HG03025 (cell line): ENCODE measurements at regions not wholly inside any gene's neighbourhood (a gene's known extent, or its start where the extent isn't known, plus 50 kb on each side); places are given as distances from the start of the nearest gene placed in this dataset.
"Not testable (repeated sequence)": the region's sequence is repeated elsewhere in the genome, so short reads cannot be mapped to it uniquely, and the experiment has no call there.

ENCODE experiments used
- ATAC-seq: cut with Tn5 transposase; IDR thresholded peaks from one replicate; pipeline ENCODE4 v1.9.1; 2021; ENCODE audit warnings: mild to moderate bottlenecking, moderate library complexity; ENCODE audit not compliant: unreplicated experiment, low FRiP score

DNA sequence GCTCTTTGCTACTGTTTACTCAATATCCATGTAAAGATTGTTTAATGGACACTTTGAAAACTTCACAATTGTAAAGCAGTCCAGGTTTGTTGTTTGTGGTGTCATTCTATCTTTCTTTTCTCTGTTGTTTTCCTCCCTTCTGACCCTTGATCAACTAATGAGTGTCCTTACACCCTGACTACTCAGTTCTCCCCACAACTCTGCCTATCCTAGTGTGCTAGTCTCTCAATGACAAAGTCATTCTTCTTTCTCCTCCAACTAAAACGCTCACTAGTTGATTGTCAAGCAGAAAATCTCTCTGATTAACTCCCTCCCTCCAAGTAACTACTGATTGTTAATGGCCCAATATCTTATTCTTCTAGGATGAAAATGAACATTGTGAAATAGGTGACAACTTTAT, 148.5 kb upstream of the FBXO33 start:
- no peak for ATAC-seq

DNA sequence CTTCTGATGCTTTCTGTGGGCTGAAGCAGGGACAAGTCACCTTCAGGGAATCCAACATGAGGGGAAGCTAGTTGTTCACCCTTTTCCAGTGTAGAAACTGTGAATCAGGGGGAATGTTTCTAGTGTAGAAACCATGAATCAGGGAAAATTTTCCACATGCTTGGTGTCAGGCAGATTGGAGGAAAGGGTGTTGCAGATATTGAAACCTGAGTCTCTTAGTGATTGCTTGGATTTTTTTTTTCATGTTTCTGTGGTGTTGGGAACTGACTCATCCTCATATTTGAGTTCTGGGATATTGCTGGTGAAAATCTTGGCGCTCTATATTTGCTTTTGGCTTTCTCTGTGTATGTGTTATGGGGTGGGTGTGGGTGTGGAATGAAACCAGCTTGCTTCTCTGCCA, 144.5 kb upstream of the FBXO33 start:
- no peak for ATAC-seq

DNA sequence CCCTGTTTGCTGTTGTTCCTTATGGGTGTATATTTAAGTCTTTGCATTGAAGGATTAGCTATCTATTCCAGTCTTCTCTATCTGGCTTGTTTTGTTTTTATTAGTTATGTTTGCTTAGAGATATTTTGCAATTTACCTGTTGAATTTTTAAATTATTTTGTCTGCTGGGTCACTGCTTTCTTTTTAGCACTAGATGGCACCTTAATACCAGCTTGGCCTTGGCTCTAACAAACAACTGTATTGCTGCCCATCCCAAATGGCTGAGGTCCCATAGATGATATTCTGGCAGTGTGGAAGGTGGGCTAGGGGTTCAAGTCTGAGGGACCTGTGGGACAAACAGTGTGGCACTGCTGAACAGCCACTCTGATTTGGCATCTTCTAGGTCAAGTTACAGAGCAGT, 144.0 kb upstream of the FBXO33 start:
- no peak for ATAC-seq

GRCh38 chr14:39568809-39569538, 136.7 kb upstream of the FBXO33 start:
- no peak for ATAC-seq

- no peak for ATAC-seq
Measured at GRCh38 chr14:39566795-39567194, 134.6 kb upstream of the FBXO33 start.

DNA sequence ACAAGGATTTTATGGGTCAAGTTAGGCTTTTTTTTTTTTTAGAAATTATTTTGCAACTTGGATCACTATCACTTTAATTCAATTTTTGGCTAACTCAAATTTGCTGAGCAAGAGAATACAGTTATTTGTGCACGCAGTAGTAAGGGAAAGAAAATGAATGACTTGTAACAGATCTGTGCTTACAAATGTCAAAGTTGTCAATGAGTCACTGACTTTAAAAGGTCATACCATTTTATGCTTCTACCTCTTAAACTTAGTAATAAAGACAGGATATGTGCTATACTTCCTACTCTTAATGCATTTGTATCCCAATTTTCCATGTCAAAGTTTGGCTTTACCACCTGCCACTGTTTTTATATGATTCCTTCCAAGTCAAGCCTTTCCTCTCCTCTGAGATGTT, 131.1 kb upstream of the FBXO33 start:
- no peak for ATAC-seq

DNA sequence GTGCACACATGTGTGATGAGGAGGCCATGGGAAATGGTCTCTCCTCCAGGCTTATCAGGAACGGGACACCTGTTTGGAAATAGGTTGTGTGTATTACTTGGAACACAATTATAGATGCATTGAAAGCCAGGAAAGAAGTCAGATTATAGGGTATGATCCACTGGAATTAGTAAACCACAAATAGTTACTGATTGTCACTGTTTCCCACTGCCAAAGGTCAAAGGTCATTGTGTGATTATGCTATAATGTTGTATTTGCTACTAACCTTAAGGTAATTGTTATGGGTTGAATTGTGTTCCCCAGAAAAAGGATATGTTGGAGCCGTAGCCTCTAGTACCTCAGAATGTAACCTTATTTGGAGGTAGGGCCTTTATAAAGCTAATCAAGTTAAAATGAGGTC, 129.9 kb upstream of the FBXO33 start:
- ATAC-seq = no peak

- no peak for ATAC-seq
Measured at GRCh38 chr14:39558525-39558924, 126.3 kb upstream of the FBXO33 start.

DNA sequence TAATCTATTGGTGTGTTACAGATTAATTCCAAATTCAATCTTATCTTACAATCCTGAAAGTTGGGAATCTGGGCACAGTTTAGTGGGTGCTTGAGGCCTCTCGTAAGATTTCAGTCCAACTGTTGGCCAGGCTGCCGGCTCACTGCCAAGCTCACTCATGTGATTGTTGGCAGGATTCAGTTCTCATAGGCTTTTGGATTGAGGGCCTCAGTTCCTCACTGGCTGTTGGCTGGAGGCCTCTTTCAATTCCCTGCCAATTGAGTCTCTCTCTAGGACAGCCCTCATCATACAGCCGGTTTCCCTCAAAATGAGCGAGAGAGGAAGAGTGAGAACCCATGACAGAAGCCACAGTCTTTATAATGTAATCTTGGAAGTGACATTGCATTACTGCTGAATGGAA, 123.5 kb upstream of the FBXO33 start:
- no peak for ATAC-seq

GRCh38 chr14:39554576-39554975, 122.3 kb upstream of the FBXO33 start:
- ATAC-seq = no peak

- no peak for ATAC-seq
Measured at GRCh38 chr14:39548358-39548757, 116.1 kb upstream of the FBXO33 start.

DNA sequence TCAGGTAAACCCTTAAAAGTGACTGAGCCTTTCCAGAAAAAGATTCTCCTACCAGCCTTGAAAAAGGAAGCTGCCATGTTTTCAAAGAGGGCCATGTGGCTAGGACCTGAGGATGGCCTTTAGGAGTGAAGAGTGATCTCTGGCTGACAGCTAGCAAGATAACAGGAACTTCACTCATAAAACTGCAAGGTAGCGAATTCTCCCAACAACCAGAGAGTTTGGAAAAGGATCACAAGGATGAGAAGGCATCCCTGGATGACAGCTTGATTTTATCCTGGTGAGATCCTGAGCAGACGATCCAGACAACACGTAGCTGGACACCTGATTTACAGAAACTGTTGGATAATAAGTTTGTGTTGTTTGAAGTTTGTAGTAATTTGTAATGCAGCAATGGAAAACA, 115.6 kb upstream of the FBXO33 start:
- ATAC-seq = no peak

GRCh38 chr14:39505812-39506211, 73.6 kb upstream of the FBXO33 start:
- no peak for ATAC-seq

DNA sequence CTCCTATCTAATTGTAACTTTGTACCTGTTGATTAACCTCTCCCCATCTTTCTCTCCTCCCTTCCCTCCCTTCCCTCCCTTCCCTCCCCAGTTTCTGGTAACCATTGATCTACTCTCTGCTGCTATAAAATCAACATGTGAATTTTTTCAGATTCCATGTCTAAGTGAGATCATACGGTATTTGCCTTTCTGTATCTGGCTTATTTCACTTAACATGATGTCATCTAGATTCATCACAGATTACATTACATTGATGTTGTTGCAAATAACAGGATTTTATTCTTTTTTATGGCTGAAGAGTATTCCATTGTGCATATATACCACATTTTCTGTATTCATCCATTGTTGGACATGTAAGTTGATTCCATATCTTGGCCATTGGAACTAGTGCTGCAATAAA, 68.0 kb upstream of the FBXO33 start:
- ATAC-seq = no peak

DNA sequence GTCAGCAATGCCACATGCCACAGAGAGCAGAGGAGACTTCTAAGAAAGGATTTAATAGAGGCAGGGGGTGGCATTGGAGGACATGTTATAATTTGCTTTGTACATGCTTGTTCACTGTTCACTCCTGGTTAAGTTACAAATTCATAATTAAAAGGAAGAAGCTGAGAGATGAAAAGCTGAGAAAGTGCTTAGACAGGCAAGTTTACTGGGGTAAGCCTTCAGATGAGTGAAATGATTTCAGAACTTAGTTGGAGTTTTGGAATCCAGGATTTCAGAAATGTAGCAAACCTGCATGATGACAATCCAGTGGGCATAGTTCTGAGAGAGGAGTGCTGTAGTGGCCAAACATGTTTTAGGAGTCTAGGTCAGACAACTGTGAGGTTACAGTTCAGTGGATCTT, 67.3 kb upstream of the FBXO33 start:
- no peak for ATAC-seq

DNA sequence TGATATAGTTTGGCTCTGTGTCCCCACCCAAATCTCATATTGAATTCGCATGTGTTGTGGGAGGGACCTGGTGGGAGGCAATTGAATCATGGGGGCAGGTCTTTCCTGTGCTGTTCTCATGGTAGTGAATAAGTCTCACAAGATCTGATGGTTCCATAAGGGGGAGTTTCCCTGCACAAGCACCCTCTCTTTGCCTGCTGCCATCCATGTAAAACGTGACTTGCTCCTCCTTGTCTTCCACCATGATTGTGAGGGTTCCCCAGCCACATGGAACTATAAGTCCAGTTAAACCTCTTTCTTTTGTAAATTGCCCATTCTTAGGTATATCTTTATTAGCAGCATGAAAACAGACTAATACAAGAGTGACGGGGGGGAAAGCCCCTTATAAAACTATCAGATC, 65.4 kb upstream of the FBXO33 start:
- not testable (repeated sequence) for ATAC-seq

GRCh38 chr14:39492267-39492666, 60.0 kb upstream of the FBXO33 start:
- ATAC-seq = no peak

GRCh38 chr14:39491134-39491571, 58.9 kb upstream of the FBXO33 start:
- no peak for ATAC-seq

DNA sequence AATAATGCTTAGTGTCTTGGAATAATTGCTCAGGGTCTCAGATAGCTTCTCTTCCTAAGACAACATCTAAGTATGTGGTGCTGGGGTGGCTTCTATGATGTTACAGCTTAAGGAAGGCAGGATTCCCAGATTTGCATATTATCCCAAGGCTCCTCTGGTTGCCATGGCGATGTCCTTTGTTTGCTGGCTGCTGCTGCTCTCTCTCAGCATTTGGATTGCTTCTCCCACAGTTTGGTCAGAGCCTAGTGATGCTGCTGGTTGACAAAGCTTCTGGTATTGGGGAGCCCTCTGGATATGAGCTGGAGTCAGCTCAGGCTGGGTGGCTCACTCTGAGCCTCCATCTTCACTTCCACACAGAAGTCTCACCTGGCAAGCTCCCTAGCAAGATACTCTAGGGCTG, 56.4 kb upstream of the FBXO33 start:
- no peak for ATAC-seq

DNA sequence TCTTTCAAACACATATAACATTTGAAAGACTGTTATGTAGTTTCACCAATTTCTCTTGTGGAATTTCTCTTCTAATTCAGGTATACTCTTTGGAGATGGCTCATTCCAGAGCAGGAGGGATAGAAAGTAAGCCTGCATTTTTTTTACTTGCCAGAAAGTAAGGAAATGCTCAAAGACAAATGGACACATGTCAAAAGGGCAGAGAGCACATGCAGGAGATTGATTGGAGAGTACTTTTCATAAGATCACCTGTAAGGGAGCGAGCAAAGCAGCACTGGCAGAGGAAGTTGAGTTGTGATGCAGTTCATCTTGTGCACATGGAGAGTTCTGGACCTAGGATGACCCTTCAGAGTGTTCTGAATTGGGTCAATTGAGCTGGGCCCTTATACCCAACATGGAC, 51.4 kb upstream of the FBXO33 start:
- no peak for ATAC-seq
